HG02852 (cell line): ENCODE measurements at regions not wholly inside any gene's neighbourhood (a gene's known extent, or its start where the extent isn't known, plus 50 kb on each side); places are given as distances from the start of the nearest gene placed in this dataset.

Experiments used
- ATAC-seq: cut with Tn5 transposase; IDR thresholded peaks from one replicate; pipeline ENCODE4 v1.9.1; 2021; ENCODE audit warnings: mild to moderate bottlenecking, moderate library complexity; ENCODE audit not compliant: unreplicated experiment

- no peak for ATAC-seq
Observed at GRCh38 chr6:14705841-14706377, 540.0 kb upstream of the JARID2 start.

GRCh38 chr6:14706378-14706929, 539.4 kb upstream of the JARID2 start:
- ATAC-seq, result no peak

GRCh38 chr6:14707276-14707675, 538.6 kb upstream of the JARID2 start:
- no peak for ATAC-seq

GRCh38 chr6:14707971-14708465, 537.9 kb upstream of the JARID2 start:
- no peak for ATAC-seq

- ATAC-seq, result no peak
Observed at GRCh38 chr6:14709066-14709670, 536.7 kb upstream of the JARID2 start.

GRCh38 chr6:14709900-14710299, 536.0 kb upstream of the JARID2 start:
- ATAC-seq, result no peak

- ATAC-seq, result no peak
Observed at GRCh38 chr6:14710421-14710820, 535.4 kb upstream of the JARID2 start.

- ATAC-seq, result no peak
Observed at GRCh38 chr6:14711056-14711703, 534.7 kb upstream of the JARID2 start.

GRCh38 chr6:14711704-14712379, 534.0 kb upstream of the JARID2 start:
- ATAC-seq, result no peak

- no peak for ATAC-seq
Observed at GRCh38 chr6:14713008-14713960, 532.6 kb upstream of the JARID2 start.

- no peak for ATAC-seq
Observed at GRCh38 chr6:14713966-14714631, 531.8 kb upstream of the JARID2 start.

GRCh38 chr6:14715076-14715475, 530.8 kb upstream of the JARID2 start:
- ATAC-seq, result no peak

- ATAC-seq, result no peak
Observed at GRCh38 chr6:14716499-14717146, 529.2 kb upstream of the JARID2 start.

GRCh38 chr6:14717307-14717706, 528.6 kb upstream of the JARID2 start:
- ATAC-seq, result no peak

- no peak for ATAC-seq
Observed at GRCh38 chr6:14718861-14719260, 527.0 kb upstream of the JARID2 start.

GRCh38 chr6:14719270-14719669, 526.6 kb upstream of the JARID2 start:
- ATAC-seq, result no peak

- no peak for ATAC-seq
Observed at GRCh38 chr6:14720411-14721102, 525.3 kb upstream of the JARID2 start.

- ATAC-seq, result no peak
Observed at GRCh38 chr6:14721103-14721758, 524.6 kb upstream of the JARID2 start.
